ENCODE measurements at regions not wholly inside any gene's neighbourhood (a gene's known extent, or its start where the extent isn't known, plus 50 kb on each side); places are given as distances from the start of the nearest gene placed in this dataset.

DNA sequence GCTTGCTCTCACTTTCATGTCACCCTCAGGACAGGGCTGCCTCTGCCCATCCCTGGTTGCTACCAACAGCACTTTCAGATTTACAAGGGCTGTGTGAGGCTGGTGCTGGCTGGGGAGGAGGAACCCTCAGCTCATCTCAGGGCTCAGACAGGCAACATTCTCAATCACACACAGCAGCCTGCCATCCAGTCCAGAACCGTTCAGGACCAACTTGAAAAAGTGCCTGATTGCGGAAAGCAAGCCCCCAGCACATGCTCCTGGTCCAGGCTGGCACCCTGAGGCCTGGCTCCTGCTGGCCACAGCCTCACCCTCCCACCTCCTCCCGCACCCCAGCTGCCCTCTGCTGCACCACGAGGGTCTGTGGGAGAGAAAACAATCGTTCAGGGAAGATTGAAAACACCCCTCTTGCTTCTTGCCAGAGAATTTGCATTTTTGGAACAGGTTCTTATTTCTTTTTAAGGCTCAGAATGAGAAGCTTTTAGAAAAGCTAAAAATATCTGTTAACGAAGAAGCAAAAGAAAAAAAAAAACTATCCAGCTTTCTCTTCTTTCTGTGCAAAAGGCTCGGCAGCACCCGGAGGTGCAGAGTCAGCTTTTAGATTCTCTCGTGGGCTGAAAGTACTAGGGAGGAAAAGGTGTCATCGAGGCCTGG lies 403.8 kb upstream of the ID2 start:
- DNase-seq, result no peak

DNA sequence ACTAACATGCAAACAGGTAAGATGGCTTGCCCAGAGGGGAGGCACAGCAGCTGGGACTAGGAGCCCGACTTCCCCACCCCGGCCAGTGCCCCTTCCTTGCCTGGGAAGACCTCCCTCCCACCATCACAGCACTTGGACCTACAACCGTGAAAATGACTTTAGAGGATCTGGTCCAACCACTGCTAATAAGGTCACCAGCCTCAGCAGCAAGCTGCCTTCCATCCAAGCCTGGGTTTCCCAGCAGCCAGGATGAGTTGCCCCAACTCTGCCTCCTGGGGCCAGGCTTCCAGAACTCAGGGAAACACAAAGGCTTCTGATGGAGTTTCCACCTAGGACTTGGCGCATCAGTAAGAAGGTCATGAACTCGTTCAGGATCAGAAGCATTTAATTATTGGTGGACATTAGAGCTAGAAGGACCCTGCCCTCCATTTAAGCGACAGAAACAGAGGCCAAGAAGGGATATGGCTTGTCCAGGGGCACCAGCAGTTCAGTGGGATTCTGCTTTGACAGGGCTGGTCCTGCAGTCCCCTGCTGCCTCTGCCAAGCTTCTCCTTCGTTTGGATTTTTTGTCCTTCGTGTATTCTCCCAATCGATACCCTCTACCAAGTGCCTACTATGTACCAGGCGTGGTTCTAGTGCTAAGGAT lies 403.0 kb upstream of the ID2 start:
- DNase-seq, result no peak

DNA sequence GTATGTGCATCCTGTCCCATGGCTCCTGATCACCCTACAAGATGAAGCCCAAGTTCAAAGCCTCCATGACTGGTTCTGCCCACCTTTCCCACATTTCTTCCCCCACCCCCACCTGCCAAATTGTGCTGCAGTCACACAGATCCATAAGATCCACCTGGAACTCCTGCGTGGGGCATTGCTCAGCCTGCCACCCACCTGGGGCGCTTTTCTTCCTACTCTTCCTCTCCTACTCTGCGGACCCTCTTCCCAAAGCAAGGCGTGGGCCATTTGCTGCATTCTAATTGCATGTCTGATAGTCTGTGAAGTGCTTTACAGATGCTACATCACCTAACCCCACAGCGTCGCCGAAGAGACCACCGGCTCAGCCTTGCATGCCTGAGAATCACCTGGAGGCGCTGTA lies 402.4 kb upstream of the ID2 start:
- DNase-seq, result no peak

DNA sequence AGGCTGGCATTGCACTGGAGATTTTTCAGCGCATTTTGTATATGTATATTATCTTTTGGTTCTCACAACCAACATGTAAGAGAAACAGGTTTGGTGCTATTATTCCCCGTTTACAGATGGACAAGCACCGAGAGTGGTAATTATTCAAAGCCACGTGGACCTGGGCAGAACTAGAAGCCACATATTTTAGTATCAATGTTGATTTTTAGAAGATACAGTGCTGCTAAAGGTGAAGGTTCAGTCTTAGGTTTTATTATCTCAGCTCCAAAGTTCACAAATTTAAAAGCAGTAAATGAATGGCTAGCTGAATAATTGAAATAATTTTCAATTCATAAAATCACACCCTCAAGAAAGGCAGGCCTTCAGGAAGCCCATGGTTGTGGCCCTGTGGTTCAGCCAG lies 400.6 kb upstream of the ID2 start:
- DNase-seq, result no peak

DNA sequence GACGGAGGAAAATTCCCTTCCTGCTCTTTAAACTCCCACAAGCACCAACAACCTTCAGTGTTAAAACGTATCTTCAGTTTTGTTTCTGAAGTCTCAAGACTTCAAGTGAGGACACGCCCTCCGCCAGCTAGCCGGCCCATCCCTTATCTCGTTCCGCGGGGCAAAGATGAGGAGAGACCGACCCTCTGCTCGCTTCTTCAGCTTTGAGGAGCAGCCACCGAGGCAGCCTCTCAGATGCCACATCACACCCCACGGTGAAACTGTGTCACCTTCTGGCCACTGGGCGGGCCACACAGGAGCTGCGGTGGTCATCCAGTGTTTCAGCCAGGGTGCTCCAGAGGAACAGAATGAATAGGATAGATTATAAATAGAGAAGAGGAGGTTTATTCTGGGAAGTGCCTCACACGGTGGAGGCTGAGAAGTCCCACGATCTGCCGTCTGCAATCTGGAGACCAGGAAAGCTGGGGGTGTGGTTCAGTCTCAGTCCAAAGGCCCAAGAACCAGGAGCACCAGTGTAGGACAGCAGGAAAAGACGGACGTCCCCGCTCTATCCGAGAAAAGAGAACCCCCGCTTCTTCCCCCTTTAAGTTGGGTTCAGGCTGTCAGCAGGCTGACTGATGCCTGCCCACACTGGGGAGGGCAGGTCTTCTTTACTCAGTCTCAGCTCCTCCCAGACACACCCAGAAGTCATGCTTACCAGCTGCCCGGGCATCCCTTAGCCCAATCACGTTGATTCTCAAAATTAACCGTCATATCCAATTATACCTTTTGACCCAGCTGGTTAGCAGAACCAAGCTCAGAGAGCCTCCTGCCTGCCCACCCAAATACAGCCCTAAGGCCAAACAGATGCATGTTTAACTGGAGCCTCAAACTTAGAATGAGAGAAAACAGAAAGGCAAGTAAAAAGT lies 399.7 kb upstream of the ID2 start:
- DNase-seq, result peak; percentile 19

DNA sequence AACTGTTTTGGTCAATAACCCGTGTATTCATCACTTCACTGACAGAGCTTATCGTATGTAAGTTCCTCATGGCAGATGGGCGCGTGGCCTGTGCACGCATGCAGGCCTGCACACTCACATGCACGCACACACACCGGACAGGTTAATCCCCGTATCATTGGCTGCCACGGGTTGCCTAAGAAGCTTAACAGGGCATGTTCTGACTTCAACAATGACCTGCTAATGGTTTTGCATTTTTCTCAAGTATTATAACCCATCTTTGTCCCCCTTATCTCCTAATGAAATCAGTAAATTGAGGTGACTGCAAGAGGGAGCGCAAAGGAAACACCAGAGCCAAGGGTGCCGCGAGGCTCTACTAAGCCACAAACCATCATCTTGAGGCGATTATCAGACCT lies 399.0 kb upstream of the ID2 start:
- DNase-seq, result no peak

DNA sequence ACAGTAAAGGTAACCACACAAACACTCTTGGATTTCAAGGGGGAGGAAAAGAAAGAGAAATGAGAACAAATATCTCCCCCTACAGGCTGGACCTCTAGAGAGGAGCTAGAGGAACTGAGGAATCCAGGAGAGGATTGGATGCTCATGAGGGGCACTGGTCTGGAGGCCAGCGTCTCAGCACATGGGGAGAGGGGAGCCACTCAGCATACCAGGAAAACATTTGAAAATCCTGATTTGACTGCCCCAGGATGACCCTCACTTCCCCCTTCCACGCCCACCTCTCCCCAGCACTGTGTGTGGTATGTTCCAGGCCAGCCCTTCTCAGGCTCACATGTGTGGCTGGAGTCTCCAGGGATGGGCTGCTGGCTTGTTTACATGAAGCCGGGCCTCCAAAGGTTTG lies 396.8 kb upstream of the ID2 start:
- DNase-seq, result no peak

DNA sequence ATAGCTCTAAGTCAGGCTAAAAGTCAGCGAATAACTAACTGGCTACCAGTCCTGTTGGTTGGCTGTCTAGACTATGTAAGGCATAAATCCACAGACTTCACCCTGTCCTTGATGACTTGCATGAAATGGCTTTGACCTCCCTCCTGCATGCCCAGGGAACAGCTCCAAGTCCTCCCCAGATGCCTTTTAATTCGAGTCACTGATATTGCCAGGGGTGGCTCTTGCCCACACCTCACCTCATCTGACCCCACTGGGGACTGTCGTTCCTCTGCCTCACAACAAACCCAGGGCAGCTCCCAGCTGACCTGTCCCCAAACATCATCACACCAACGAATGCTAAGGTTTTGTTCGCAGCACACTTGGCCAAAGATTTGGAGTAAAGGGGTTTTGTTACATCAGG lies 396.0 kb upstream of the ID2 start:
- DNase-seq, result no peak

DNA sequence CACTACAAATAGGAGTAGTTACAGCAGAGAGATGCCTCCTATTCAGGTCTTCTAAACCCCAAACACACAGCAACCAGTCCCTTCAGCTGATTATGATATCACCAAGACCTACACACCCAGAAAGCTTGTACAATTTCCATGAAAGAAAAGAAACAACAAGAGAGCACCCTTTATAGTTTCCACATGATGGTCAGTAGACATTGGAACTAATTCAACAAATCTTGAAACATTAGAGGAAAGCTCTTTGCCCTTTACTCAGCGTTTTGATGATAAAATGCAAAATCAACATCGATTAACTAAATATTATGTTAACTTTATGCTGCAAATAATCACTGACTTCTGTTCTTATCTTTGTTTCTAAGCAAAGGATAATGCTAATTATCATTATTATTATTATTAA lies 393.6 kb upstream of the ID2 start:
- DNase-seq, result no peak

DNA sequence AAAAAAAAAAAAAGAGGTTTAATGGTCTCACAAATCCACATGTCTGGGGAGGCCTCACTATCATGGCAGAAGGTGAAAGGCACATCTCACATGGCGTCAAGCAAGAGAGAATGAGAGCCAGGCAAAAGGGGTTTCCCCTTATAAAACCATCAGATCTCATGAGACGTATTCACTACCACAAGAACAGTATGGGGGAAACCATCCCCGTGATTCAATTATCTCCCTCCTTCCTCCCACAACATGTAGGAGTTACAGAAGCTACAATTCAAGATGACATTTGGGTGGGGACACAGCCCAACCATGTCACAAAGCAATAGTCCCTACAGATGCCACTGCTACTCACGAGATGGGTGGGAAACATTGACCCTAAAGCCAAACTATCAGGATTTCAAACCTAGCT lies 392.7 kb upstream of the ID2 start:
- no peak for DNase-seq

DNA sequence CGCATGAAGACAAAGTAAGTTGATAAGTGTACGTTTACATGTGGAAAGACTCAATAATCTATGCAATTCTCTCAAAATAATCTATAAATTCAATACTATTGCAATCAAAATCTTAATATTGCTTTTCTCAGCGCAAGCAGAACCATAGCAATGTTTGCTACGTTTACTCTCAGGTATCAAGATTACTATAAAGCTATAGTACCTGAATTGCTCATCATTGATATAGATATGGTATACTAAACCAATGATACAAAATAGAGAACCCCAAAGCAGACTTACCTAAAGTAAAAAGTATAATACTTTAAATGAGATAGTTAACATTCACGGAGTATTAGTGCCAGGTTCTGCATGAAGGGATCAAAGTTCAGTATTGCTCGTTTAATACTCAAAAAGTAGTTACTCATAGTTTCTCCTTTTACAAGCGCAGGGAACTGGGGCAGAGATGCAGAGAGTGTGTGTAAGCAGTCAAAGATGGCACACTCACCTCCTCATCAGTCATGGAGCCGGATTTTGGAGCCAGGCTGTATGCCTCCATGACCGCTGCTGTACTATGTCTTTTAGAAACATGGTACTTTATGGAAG lies 391.0 kb upstream of the ID2 start:
- DNase-seq, result no peak

DNA sequence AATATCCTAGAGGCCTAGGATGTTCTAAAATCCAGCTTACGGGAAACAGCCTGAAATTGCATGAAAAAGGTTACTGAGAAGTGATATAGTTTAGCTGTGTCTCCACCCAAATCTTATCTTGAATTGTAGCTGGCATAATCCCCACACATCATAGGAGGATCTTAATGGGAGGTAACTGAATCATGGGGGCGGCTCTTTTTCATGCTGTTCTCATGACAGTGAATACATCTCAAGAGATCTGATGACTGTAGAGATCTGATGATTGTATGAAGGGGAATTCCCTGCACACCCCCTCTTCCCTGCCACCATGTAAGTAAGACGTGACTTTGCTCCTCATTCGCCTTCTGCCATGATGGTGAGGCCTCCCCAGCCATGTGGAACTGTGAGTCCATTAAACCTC lies 385.6 kb upstream of the ID2 start:
- DNase-seq, result peak; percentile 33

DNA sequence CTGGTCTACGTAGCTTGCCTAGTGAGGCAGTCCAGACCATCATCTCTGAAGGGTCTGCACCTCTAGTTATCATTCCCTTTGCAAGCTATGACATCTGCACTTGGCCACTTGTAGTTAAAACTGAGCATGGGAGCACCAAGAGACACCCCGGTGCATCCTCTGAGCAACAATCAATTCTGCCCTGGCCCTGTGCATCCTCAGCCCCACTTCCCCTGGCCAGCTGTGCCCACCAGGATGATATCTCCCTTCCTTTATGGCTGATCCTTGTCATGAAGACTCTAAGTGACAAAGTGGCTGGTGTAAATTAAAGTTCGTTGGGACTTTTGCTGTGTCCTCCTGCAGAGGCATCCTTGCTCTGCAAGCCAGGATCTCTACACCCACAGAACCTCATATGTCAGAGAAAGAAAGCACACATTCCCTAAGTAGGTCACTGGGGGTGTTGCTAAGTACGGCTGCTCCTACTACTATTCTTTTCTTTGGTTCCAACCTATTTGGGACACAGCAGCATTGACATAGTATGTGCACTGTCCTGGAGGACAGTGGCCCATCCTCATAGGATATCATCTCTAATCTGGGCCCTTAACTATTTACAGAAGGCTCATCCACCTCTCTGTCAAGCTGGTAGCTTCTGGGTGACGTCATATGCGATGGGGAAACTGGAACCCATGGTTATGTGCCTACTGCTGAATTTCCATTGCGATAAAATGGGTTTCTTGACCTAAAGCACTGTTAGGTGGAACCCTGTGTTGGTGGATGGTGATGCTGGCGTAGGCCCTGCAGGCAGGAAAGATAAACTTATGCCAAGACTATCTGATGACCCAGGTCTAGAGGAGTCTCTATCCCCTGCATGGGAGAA lies 384.3 kb upstream of the ID2 start:
- DNase-seq, result no peak

DNA sequence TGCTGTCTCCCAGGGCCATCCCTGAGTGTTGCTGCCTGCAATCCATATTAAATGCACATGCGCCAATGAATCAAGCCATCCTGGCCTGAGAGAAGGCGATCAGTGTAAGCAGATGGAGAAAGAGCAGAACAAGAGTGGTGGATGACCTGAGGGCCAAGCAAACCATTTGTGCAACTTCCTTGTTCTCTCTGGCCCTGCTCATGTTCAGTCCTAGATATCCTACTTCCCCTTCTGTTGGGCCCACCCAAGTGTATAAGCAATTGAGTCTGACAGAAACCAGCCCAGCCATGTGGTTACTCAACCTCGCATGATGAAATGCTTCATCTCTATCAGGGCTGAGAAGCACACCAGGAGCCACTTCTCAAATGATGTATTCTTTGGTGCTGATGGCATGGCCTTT lies 383.1 kb upstream of the ID2 start:
- DNase-seq, result no peak

DNA sequence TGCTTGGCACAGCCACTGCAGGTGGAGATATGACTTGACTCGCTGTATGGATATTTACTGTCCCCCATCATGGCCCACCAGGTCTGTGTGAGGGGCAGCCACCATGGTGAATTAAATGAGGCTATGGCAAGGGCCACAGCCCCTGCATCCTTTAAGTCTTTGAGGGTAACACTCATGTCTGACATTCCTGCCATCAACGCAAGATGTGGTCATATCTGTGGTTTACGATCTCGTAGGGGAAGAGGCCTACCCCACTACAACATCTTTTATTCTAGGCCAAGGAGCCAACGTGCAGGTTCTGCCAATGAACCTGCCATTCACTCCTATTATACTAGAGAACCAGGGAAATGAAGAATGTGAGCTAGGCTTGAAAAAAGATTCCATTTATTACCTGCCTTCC lies 381.6 kb upstream of the ID2 start:
- no peak for DNase-seq

DNA sequence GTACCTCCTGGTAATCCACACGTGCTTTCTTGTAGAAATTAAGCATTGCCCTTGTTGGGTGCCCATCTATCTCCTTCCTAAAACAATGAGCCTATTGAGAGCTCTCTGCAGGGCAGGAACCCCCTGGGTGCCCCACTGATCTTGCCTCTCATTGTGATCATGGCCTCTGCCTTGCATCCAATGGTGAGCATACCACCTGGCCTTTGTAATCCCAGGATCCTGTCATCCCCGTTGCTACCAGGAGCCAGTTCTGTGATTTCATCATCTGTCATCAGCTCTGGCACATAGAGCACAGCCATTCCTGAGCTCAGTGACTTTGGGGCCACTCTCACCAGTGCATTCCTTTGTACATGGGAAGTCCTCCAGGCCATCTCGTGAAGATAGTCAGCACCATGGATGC lies 381.0 kb upstream of the ID2 start:
- no peak for DNase-seq

DNA sequence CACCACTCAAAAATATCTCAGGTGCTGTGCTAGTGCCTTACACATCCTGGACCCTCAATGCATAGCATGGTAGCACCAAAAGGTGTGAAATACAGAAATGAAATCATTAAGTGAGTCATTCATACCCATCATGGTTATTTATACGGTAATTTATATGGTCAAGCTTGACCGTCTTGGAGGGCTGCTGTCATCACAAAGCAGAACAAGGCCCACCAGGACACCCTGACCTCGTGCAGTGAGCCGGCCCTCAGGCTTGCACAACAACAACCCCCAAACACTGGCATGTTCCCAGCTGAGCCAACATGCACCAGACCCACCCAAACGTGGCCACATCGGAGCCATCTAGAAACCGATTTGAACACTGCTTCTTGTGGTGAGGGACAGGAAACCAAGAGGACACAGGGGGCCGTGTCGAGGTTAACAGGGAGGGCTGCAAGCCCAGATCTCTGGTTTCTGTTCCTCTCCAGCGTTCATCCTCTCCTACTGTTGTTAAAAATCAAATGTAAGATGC lies 378.5 kb upstream of the ID2 start:
- peak; percentile 78 for DNase-seq

DNA sequence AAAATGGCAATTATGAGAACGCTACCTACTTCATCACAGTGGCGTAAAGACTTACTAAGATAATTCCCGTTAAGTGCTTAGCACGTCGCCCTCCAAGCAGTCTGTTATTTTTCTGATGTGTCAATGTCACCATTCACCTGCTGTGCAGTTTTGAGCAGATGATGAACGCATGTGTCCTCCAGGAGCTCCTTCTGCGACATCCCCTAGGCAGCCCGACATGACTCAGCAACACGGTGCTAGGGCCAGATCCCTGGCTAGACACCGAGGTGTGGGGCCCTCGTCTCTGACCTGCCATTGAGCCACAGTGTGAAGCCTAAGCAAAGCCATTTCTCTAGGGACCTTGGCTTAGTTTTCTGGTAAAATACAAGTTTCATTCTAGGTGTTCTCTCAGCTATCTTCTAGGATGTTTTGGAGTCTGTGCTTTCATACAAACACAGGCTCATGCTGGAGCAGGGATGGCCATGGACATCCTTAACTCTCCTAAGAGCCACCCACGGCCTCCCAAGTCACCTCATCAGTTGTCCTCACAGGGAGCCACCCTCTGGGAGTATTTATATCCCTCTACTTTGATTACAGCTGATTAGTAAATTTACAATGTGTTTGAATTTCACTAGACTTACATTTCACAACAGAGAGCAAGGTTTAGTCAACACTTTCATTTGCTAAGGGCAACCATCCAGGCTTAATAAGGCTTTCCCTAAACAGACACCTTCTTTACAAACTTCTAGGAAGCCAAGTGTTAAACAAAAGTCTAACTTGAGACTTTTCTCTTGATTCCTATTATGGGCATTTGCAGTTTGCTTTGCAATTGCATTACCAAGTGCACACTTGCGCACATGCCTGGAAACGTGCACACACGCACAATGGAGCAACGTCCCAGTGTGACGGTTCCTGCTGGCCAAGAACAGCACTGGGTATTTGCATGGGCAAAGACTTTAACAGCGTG lies 376.8 kb upstream of the ID2 start:
- DNase-seq, result no peak

DNA sequence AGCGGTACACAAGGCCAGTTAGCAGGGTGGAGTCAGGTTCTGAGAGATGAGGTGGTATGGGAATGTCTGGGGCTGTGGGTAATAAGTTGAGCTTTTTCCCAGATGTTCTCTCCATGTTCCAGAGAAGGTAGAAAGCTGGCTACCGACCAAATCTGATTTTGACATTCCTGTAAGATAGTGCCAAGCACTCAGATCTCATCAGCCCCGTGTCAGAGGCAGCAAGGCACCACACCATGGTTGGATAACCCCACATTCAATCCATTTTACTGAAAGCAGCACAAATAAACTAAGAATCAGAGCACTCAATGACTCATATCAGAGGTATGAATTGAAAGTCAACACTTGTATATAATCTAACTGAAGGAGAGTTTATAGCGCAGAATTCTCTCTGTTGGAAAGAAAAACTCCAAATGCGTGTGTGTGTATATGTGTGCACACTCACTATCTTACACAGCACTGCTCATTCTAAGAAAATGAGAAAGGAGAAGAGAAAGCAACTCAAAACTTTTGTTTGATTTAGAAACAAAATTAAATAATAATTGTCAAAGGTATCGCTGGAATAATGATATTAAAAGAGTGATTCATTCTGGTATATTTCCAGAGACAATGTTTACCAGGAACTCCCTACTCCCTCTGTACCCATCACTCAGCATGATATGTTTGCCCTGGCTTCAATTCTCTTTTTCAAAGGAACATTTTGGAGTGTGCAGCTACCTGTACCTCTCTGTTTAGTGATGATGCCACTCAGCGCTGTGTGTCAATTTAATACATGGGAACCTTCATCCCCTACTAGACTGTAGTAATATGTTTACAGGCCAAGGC lies 375.1 kb upstream of the ID2 start:
- DNase-seq, result no peak

DNA sequence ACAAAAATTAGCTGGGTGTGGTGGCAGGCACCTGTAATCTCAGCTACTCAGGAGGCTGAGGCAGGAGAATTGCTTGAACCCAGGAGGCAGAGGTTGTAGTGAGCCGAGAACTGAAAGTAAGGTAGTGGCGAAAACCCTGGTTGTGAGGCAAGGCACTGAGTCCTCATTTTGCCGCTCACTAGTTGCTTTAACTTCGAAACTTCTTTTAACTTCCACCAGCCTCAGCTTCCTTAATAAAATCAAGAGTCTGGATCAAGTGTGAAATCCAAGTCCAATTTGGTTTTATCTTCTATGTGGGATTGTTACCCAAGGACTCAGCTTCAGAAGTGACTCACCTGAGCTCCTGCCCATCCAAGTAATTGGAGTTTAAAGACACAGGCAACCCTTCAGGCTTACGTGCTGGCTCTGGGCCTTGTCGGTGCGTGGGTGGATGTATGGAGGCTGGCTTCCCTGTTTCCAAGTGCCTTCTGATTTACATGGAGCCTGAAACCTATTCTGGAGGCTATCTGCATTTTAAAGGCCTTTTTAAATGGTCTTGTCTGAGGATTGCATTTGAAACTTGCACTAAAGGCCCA lies 374.2 kb upstream of the ID2 start:
- no peak for DNase-seq
